HepG2 (cell line): ENCODE measurements at regions not wholly inside any gene's neighbourhood (a gene's known extent, or its start where the extent isn't known, plus 50 kb on each side); places are given as distances from the start of the nearest gene placed in this dataset.

Experiments used
- ATAC-seq: fragments of 200-7000 bp; cut with Tn5 transposase; 3 replicates; pipeline ENCODE4 v1.9.1; 2020; ENCODE audit warnings: mild to moderate bottlenecking, moderate library complexity
- BruUV-seq: library from RNA; stranded (reverse); fragments of 400-500 nt; replicated peaks from 2 replicates; lab custom pipeline; 2021; lab: Mats Ljungman, UMichigan
- CTCF ChIA-PET: fragments of 300-600 bp; formaldehyde crosslinking; extraction: SDS; loops from one replicate; lab custom pipeline; 2021; ENCODE audit warnings: low total read pairs, inconsistent platforms, low intra/inter-chr PET ratio; lab: Yijun Ruan, JAX
- POLR2A ChIA-PET: fragments of 350-600 bp; sonication (Branson Sonifier 250); formaldehyde crosslinking; loops from one replicate; lab custom pipeline; 2020; ENCODE audit warnings: antibody characterized with exemption, inconsistent platforms; lab: Yijun Ruan, JAX
- DNase-seq: peaks from one replicate; pipeline ENCODE4 v3.0.0-alpha.2; 2015; ENCODE audit warnings: low spot score
- FAIRE-seq: peaks from 3 replicates; lab custom pipeline; 2011; peaks lifted over from hg19 to GRCh38; lab: Jason Lieb, UNC
- H2AFZ ChIP-seq: one replicate; pipeline ENCODE4 v1.6.1; 2011; ENCODE audit warnings: low read length, inconsistent platforms
- H3K27ac ChIP-seq: fragments of 300-600 bp; 3 replicates; pipeline ENCODE4 v1.8.0; 2011; ENCODE audit warnings: mixed run types, mild to moderate bottlenecking, mixed read lengths, low read length, inconsistent platforms; ENCODE audit not compliant: insufficient read depth; ENCODE audit errors: extremely low read length
- H3K27me3 ChIP-seq, 2 experiments: fragments of 200-600 bp in 1 of 2; 2 replicates in 1 of 2; 3 replicates in 1 of 2; pipeline versions ENCODE4 v1.6.0 to v1.8.0; 2011; ENCODE audit warnings: low read length in 2 of 2, mild to moderate bottlenecking in 2 of 2, moderate library complexity in 2 of 2, inconsistent platforms in 1 of 2; ENCODE audit not compliant: insufficient read depth in 2 of 2, control insufficient read depth in 1 of 2
- H3K36me3 ChIP-seq, 2 experiments: fragments of 200-600 bp in 1 of 2; replicated peaks in 1 of 2; 2 replicates in 1 of 2; 3 replicates in 1 of 2; pipeline versions ENCODE4 v1.5.1 to v1.8.0; 2011; ENCODE audit warnings: low read length in 2 of 2, inconsistent platforms in 1 of 2; ENCODE audit not compliant: insufficient read depth in 2 of 2, control insufficient read depth in 1 of 2
- H3K4me1 ChIP-seq: 2 replicates; pipeline ENCODE4 v1.5.1; 2012; ENCODE audit warnings: low read length, inconsistent platforms; ENCODE audit not compliant: insufficient read depth
- H3K4me2 ChIP-seq: 2 replicates; pipeline ENCODE4 v1.6.0; 2011; ENCODE audit warnings: low read depth, low read length, inconsistent platforms
- H3K4me3 ChIP-seq, 3 experiments: fragments of 200-600 bp in 1 of 3; sonication (generic), shearing (Covaris generic) in 1 of 3; replicated peaks in 1 of 3; 2 replicates each; pipeline ENCODE4 v1.5.1; 2011 to 2016; ENCODE audit warnings: low read length in 3 of 3, inconsistent platforms in 2 of 3, low read depth in 2 of 3, mild to moderate bottlenecking in 2 of 3, control low read depth in 1 of 3, mixed read lengths in 1 of 3; ENCODE audit not compliant: insufficient read depth in 1 of 3
- H3K79me2 ChIP-seq: one replicate; pipeline ENCODE4 v1.6.1; 2011; ENCODE audit warnings: low read length, inconsistent platforms; ENCODE audit not compliant: insufficient read depth
- H3K9ac ChIP-seq: 2 replicates; pipeline ENCODE4 v1.6.0; 2011; ENCODE audit warnings: mild to moderate bottlenecking, low read depth, low read length, inconsistent platforms; ENCODE audit not compliant: insufficient read depth
- H3K9me3 ChIP-seq: 2 replicates; pipeline ENCODE4 v1.5.1; 2012; ENCODE audit warnings: mild to moderate bottlenecking, low read length
- H4K20me1 ChIP-seq: 2 replicates; pipeline ENCODE4 v1.6.0; 2011; ENCODE audit warnings: inconsistent platforms, mild to moderate bottlenecking, low read length, moderate library complexity; ENCODE audit not compliant: insufficient read depth
- ATF7 ChIP-seq, 2 experiments: fragments of 450-650 bp in 1 of 2; sonication (generic) in 1 of 2; formaldehyde crosslinking in 1 of 2; IDR thresholded peaks; 2 replicates each; pipeline versions ENCODE4 v1.4.0 to v1.6.1; 2016 to 2020; ENCODE audit warnings: antibody characterized with exemption in 1 of 2, mild to moderate bottlenecking in 1 of 2, missing genetic modification reagents in 1 of 2
- BRD4 ChIP-seq: sonication (generic); formaldehyde crosslinking; IDR thresholded peaks from 2 replicates; pipeline ENCODE4 v1.4.0; 2020; ENCODE audit warnings: missing genetic modification reagents
- FIP1L1 ChIP-seq: fragments of 200-400 bp; formaldehyde crosslinking; IDR thresholded peaks from 2 replicates; pipeline ENCODE4 v1.6.1; 2018; ENCODE audit warnings: low read depth, mild to moderate bottlenecking, low read length, moderate library complexity, borderline replicate concordance; ENCODE audit not compliant: insufficient read depth
- FOXO1 ChIP-seq: sonication (generic); formaldehyde crosslinking; IDR thresholded peaks from 2 replicates; pipeline ENCODE4 v1.4.0; 2020; ENCODE audit warnings: missing genetic modification reagents
- NFIB ChIP-seq: sonication (generic); formaldehyde crosslinking; IDR thresholded peaks from 2 replicates; pipeline ENCODE4 v1.9.0; 2021; ENCODE audit warnings: missing genetic modification reagents, mild to moderate bottlenecking, borderline replicate concordance
- REPIN1 ChIP-seq: sonication (generic); formaldehyde crosslinking; IDR thresholded peaks from 2 replicates; pipeline ENCODE4 v1.8.0; 2022; ENCODE audit warnings: missing genetic modification reagents, low read depth, mild to moderate bottlenecking, borderline replicate concordance
- SCMH1 ChIP-seq: sonication (generic); formaldehyde crosslinking; IDR thresholded peaks from 2 replicates; pipeline ENCODE4 v1.9.0; 2021; ENCODE audit warnings: missing genetic modification reagents, mild to moderate bottlenecking, borderline replicate concordance
- SP1 ChIP-seq, 2 experiments: fragments of 450-650 bp in 1 of 2; sonication (generic) in 1 of 2; formaldehyde crosslinking in 1 of 2; IDR thresholded peaks; 2 replicates each; pipeline versions ENCODE4 v1.4.0 to v1.6.1; 2016 to 2020; ENCODE audit warnings: missing genetic modification reagents in 1 of 2
- WIZ ChIP-seq: sonication (generic); formaldehyde crosslinking; IDR thresholded peaks from 2 replicates; pipeline ENCODE4 v1.5.1; 2020; ENCODE audit warnings: mild to moderate bottlenecking, missing genetic modification reagents
- ZNF251 ChIP-seq: sonication (generic); formaldehyde crosslinking; IDR thresholded peaks from 2 replicates; pipeline ENCODE4 v1.9.0; 2021; ENCODE audit warnings: mild to moderate bottlenecking, missing genetic modification reagents
- ZNF33A ChIP-seq: sonication (generic); formaldehyde crosslinking; IDR thresholded peaks from 2 replicates; pipeline ENCODE4 v1.5.1; 2020; ENCODE audit warnings: missing genetic modification reagents, mild to moderate bottlenecking, moderate library complexity, borderline replicate concordance
- ZNF503 ChIP-seq: sonication (generic); formaldehyde crosslinking; IDR thresholded peaks from 2 replicates; pipeline ENCODE4 v1.4.0; 2020; ENCODE audit warnings: missing genetic modification reagents
- ZNF557 ChIP-seq: sonication (generic); formaldehyde crosslinking; IDR thresholded peaks from 2 replicates; pipeline ENCODE4 v1.4.0; 2020; ENCODE audit warnings: missing genetic modification reagents
- ZNF569 ChIP-seq: sonication (generic); formaldehyde crosslinking; IDR thresholded peaks from 2 replicates; pipeline ENCODE4 v1.5.0; 2020; ENCODE audit warnings: mild to moderate bottlenecking, missing genetic modification reagents, moderate library complexity, borderline replicate concordance
- ZNF652 ChIP-seq: IDR thresholded peaks from 2 replicates; pipeline ENCODE4 v1.6.1; 2016; ENCODE audit warnings: low read depth, borderline replicate concordance
- WGBS: methylation state at CpG from one replicate; pipeline ENCODE4 v1.1.6; 2017; ENCODE audit warnings: low lambda C conversion rate; 5-methylcytosine and 5-hydroxymethylcytosine counted together
- in situ Hi-C: cut with HindIII; loops from 2 replicates; pipeline ENCODE4 v1.10.0; 2017; ENCODE audit warnings: low pct_unique_long_range_greater_than_20kb; ENCODE audit not compliant: extremely low pct_ligation_motif_present
- intact Hi-C: fragments of 100-400 bp; cut with micrococcal nuclease; formaldehyde crosslinking; loops from one replicate; pipeline ENCODE4 v1.10.0; 2022; ENCODE audit not compliant: unreplicated experiment
- TF ChIP-seq, protein P1 (sequence below): sonication (generic); formaldehyde crosslinking; IDR thresholded peaks from 2 replicates; pipeline ENCODE4 v1.5.0; 2020; ENCODE audit warnings: missing genetic modification reagents

DNA sequence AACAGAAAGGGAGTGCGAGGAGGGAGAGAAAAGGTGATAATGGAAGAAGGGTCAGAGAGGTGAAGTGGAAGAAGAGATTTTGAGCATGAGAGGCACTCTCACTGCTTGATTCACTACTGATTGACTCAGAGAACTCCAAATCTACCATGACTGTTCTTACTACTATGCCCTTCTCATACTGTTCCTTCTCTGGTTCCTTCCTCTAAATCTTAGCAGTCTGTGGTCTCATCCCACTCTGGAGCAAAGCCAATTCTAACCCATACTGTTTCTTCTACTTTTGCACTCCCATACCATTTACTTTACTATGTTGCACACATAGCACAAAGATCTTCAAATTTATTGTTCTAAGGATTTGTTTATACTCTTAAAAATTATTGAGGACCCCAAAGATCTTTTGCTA, 100.8 kb downstream of the DTWD1 start:
- in situ Hi-C loops, result no loop called here

More for the DNA sequence above, 100.8 kb downstream of the DTWD1 start:
- H3K27ac ChIP-seq, result no peak overlapping the region
- CTCF ChIA-PET, result no interaction called here
- H4K20me1 ChIP-seq, result no peaks in the 10 kb centered on the region
- POLR2A ChIA-PET, result no interaction called here
- H3K4me2 ChIP-seq, result no peak overlapping the region
- H3K9me3 ChIP-seq, result no peaks in the 10 kb centered on the region
- BruUV-seq, result no TSS peak
- TF ChIP-seq SCMH1 (CRISPR knock-in tag) (no peak), WIZ (CRISPR knock-in tag) (no peak), SP1 (IDR thresholded peaks at IDR 0.05) (no peak), SP1 (CRISPR knock-in tag; IDR thresholded peaks at IDR 0.05) (no peak), BRD4 (no peak), ZNF503 (CRISPR knock-in tag) (no peak), ZNF652 (CRISPR knock-in tag) (no peak), ZNF33A (CRISPR knock-in tag) (no peak), ATF7 (IDR thresholded peaks at IDR 0.05) (no peak), ATF7 (CRISPR knock-in tag; IDR thresholded peaks at IDR 0.05) (no peak), FIP1L1 (no peak), REPIN1 (CRISPR knock-in tag) (no peak), ZNF557 (no peak), ZNF251 (CRISPR knock-in tag) (no peak), FOXO1 (no peak), NFIB (CRISPR knock-in tag) (no peak), ZNF569 (CRISPR knock-in tag) (no peak)
- TF ChIP-seq, protein P1, sequence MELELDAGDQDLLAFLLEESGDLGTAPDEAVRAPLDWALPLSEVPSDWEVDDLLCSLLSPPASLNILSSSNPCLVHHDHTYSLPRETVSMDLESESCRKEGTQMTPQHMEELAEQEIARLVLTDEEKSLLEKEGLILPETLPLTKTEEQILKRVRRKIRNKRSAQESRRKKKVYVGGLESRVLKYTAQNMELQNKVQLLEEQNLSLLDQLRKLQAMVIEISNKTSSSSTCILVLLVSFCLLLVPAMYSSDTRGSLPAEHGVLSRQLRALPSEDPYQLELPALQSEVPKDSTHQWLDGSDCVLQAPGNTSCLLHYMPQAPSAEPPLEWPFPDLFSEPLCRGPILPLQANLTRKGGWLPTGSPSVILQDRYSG (CRISPR knock-in tag), result no peak
- no peaks in the 10 kb centered on the region for H3K4me1 ChIP-seq
- no peaks in the 10 kb centered on the region for H3K27me3 ChIP-seq
- no peak for FAIRE-seq
- H3K79me2 ChIP-seq, result no peaks in the 10 kb centered on the region
- H3K4me3 ChIP-seq, result no peak overlapping the region
- DNase-seq, result no peak
- ATAC-seq, result no peak
- 0% methylated on average over 1 of the region's 1 CpG for WGBS
- intact Hi-C loops, result no loop called here
- H2AFZ ChIP-seq, result no peak overlapping the region
- no peaks in the 10 kb centered on the region for H3K36me3 ChIP-seq
- H3K9ac ChIP-seq, result no peak overlapping the region
